ENCODE measurements at regions not wholly inside any gene's neighbourhood (a gene's known extent, or its start where the extent isn't known, plus 50 kb on each side); places are given as distances from the start of the nearest gene placed in this dataset.

DNA sequence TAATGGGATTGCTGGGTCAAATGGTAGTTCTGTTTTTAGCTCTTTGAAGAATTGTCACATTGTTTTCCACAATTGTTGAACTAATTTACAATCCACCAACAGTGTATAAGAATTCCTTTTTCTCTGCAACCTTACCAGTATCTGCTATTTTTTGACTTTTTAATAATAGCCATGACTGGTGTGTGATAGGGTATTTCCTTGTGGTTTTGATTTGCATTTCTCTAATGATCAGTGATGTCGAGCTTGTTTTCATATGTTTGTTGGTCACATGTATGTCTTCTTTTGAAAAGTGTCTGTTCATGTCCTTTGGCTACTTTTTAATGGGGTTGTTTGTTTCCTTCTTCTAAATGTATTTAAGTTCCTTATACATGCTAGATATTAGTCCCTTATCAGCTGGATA, 322.3 kb downstream of the CDH2 start:
- Histone ChIP-seq H4K8ac (ENCODE audit: low read depth in 2 of 2, low read length in 2 of 2) (no peak overlapping the region), H2BK15ac (ENCODE audit: low read depth, low read length) (no peak overlapping the region), H4K20me1 (ENCODE audit: insufficient read depth, low read length) (no peaks in the 10 kb centered on the region), H2AK5ac (ENCODE audit: low read depth, low read length) (no peak overlapping the region), H3K9me1 (ENCODE audit: insufficient read depth, low read length) (no peaks in the 10 kb centered on the region), H3K18ac (ENCODE audit: low read depth, low read length) (no peak overlapping the region), H2BK120ac (ENCODE audit: low read depth, low read length) (no peak overlapping the region), H3K79me1 (ENCODE audit: low read depth in 1 of 2, low read length in 2 of 2) (no peaks in the 10 kb centered on the region), H2AFZ (replicated peaks; ENCODE audit: low read length, poor library complexity) (no peak overlapping the region), H3K36me3 (ENCODE audit: control insufficient read depth, insufficient read depth, low read length) (no peaks in the 10 kb centered on the region), H3K23ac (ENCODE audit: low read depth, low read length) (no peak overlapping the region), H4K91ac (ENCODE audit: insufficient read depth, low read depth, low read length) (no peak overlapping the region), H3K56ac (ENCODE audit: extremely low read depth, insufficient read depth, low read length) (no peak overlapping the region), H3K14ac (replicated peaks; ENCODE audit: low read depth, low read length) (no peak overlapping the region), H3K4me1 (ENCODE audit: control insufficient read depth, insufficient read depth, low read length) (no peaks in the 10 kb centered on the region), H3K27ac (ENCODE audit: insufficient read depth, low read length) (no peak overlapping the region), H4K5ac (ENCODE audit: low read depth, low read length) (no peak overlapping the region), H2BK5ac (ENCODE audit: low read depth, low read length, poor library complexity, severe bottlenecking) (no peak overlapping the region), H3K9ac (ENCODE audit: low read depth, low read length) (no peak overlapping the region), H3K9me3 (ENCODE audit: control insufficient read depth, insufficient read depth, low read length) (no peaks in the 10 kb centered on the region), H3K4ac (ENCODE audit: low read depth, low read length) (no peak overlapping the region), H3K27me3 (ENCODE audit: control insufficient read depth, insufficient read depth, low read length) (no peaks in the 10 kb centered on the region), H2BK20ac (ENCODE audit: low read depth, low read length) (no peak overlapping the region), H3K4me3 (ENCODE audit: insufficient read depth, low read depth, low read length) (no peak overlapping the region), H3K4me2 (ENCODE audit: low read depth, low read length) (no peak overlapping the region), H2AK9ac (replicated peaks; ENCODE audit: low read depth, low read length, poor library complexity) (no peak overlapping the region)
- CTCF ChIA-PET = no interaction called here
- in situ Hi-C loops (cut with MboI; ENCODE audit: low sequenced_read_pairs) (no loop called here), intact Hi-C loops (cut with micrococcal nuclease) (no loop called here), dilution Hi-C loops (cut with HindIII; ENCODE audit: low sequenced_read_pairs, unreplicated experiment) (no loop called here)
- ATAC-seq (ENCODE audit: low read depth) (no peak), DNase-seq (no peak)
- POLR2A ChIA-PET (ENCODE audit: unreplicated experiment) = no interaction called here
- BruUV-seq (replicated peaks) = no TSS peak
- no peak for TF ChIP-seq FOS (IDR thresholded peaks at IDR 0.05; ENCODE audit: low read depth, low read length)
- TF ChIP-seq RFX5 (IDR thresholded peaks at IDR 0.05; ENCODE audit: low read depth, low read length) = no peak
- TF ChIP-seq BHLHE40 (IDR thresholded peaks at IDR 0.05; ENCODE audit: low read depth, low read length) = no peak
- no CpG with 5 or more reads among the region's 1 CpG for WGBS, 2 experiments (ENCODE audit: extremely low coverage in 2 of 2, insufficient read length in 1 of 2)
